Activated B cell treated with CpG ODN at 0.5 μM for 24 hours (primary cell): ENCODE measurements at regions not wholly inside any gene's neighbourhood (a gene's known extent, or its start where the extent isn't known, plus 50 kb on each side); places are given as distances from the start of the nearest gene placed in this dataset.

Experiments used
- ATAC-seq: fragments of 200-7000 bp; cut with Tn5 transposase; one replicate; pipeline ENCODE4 v1.10.0; 2021; ENCODE audit warnings: low read depth, mild to moderate bottlenecking, moderate library complexity
- CTCF ChIA-PET: fragments of 350-600 bp; sonication (Branson Sonifier 250); formaldehyde crosslinking; loops from one replicate; lab custom pipeline; 2021; ENCODE audit warnings: antibody characterized with exemption; lab: Charles Lee
- POLR2A ChIA-PET: fragments of 350-600 bp; sonication (Branson Sonifier 250); formaldehyde crosslinking; loops from one replicate; lab custom pipeline; 2021; ENCODE audit warnings: antibody characterized with exemption; lab: Charles Lee
- DNase-seq: peaks from one replicate; pipeline ENCODE4 v3.0.0; 2022
- H3K27ac Mint-ChIP-seq: one replicate; pipeline ENCODE4 v1.8.0; 2020; ENCODE audit warnings: mixed read lengths
- H3K27me3 Mint-ChIP-seq: one replicate; pipeline ENCODE4 v1.8.0; 2021; ENCODE audit warnings: mixed read lengths
- H3K36me3 Mint-ChIP-seq: one replicate; pipeline ENCODE4 v1.8.0; 2021; ENCODE audit warnings: low read depth, mixed read lengths
- H3K4me1 Mint-ChIP-seq: one replicate; pipeline ENCODE4 v1.8.0; 2021; ENCODE audit warnings: mixed read lengths
- H3K4me3 Mint-ChIP-seq: one replicate; pipeline ENCODE4 v1.8.0; 2020; ENCODE audit warnings: mild to moderate bottlenecking, mixed read lengths
- H3K9me3 Mint-ChIP-seq: one replicate; pipeline ENCODE4 v1.8.0; 2020; ENCODE audit warnings: mixed read lengths
- intact Hi-C: fragments of 100-400 bp; cut with micrococcal nuclease; formaldehyde crosslinking; loops from one replicate; pipeline ENCODE4 v1.15.1; 2024
- TF ChIP-seq, protein P1 (sequence below): fragments of 200-600 bp; IDR thresholded peaks from one replicate; pipeline ENCODE4 v1.8.0; 2022; ENCODE audit warnings: antibody characterized with exemption, mild to moderate bottlenecking

DNA sequence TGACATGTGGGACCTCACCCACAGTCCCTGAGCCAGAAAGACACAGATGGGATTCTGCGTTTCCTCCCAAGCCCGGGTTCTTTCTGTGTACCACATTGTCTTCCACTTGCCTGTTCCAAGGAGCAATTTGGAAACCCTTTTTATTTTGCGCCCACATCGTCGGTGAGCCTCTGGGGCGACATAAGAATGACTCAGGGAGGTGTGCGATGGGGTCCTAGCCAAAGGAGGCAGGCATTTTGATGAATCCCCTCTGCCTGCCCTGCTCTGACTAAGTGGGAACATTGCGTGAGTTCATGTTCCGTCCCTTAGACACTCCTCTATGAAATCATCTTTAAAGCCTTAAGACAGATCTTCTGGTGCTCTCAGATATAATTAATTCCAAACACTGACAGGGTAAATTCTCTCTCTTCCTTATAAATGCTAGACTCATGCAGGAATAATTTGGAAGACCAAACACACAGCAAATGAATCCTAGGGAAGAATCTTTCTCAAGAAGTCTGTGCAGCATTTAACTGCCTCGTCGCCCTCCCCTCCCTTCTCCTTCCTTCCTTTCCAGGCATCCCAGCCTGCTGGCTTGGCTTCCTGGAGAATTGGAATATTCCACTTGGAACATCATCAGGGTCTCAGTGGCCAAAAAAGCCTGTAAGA is 52.7 kb upstream of the FOXF1 start:
- peaks cover 3% of the 10 kb centered on the region for H3K9me3 Mint-ChIP-seq
- intact Hi-C loops: no loop called here
- DNase-seq (no peak), ATAC-seq (no peak)
- CTCF ChIA-PET: no interaction called here
- POLR2A ChIA-PET: no interaction called here
- peaks cover 21% of the 10 kb centered on the region for H3K27me3 Mint-ChIP-seq
- no peaks in the 10 kb centered on the region for H3K4me1 Mint-ChIP-seq
- no peak overlapping the region for H3K27ac Mint-ChIP-seq
- TF ChIP-seq, protein P1, sequence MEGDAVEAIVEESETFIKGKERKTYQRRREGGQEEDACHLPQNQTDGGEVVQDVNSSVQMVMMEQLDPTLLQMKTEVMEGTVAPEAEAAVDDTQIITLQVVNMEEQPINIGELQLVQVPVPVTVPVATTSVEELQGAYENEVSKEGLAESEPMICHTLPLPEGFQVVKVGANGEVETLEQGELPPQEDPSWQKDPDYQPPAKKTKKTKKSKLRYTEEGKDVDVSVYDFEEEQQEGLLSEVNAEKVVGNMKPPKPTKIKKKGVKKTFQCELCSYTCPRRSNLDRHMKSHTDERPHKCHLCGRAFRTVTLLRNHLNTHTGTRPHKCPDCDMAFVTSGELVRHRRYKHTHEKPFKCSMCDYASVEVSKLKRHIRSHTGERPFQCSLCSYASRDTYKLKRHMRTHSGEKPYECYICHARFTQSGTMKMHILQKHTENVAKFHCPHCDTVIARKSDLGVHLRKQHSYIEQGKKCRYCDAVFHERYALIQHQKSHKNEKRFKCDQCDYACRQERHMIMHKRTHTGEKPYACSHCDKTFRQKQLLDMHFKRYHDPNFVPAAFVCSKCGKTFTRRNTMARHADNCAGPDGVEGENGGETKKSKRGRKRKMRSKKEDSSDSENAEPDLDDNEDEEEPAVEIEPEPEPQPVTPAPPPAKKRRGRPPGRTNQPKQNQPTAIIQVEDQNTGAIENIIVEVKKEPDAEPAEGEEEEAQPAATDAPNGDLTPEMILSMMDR: no peak
- no peaks in the 10 kb centered on the region for H3K36me3 Mint-ChIP-seq
- H3K4me3 Mint-ChIP-seq: no peak overlapping the region

- ChIA-PET CTCF (no interaction called here), POLR2A (no interaction called here)
- intact Hi-C loops: no loop called here
- H3K27ac Mint-ChIP-seq: no peak overlapping the region
- H3K9me3 Mint-ChIP-seq: peaks cover 3% of the 10 kb centered on the region
- no peak for DNase-seq
- peaks cover 20% of the 10 kb centered on the region for H3K27me3 Mint-ChIP-seq
- H3K4me1 Mint-ChIP-seq: no peaks in the 10 kb centered on the region
- H3K4me3 Mint-ChIP-seq: no peak overlapping the region
- TF ChIP-seq, protein P1: no peak
- no peaks in the 10 kb centered on the region for H3K36me3 Mint-ChIP-seq
- ATAC-seq: no peak
These were observed 52.1 kb upstream of the FOXF1 start for GRCh38 chr16:86458149-86458777.

GRCh38 chr16:86459266-86459665 is 51.1 kb upstream of the FOXF1 start:
- H3K9me3 Mint-ChIP-seq: peaks cover 4% of the 10 kb centered on the region
- peaks cover 16% of the 10 kb centered on the region for H3K27me3 Mint-ChIP-seq
- H3K4me1 Mint-ChIP-seq: no peaks in the 10 kb centered on the region
- DNase-seq (no peak), ATAC-seq (no peak)
- intact Hi-C loops: no loop called here
- H3K27ac Mint-ChIP-seq: no peak overlapping the region
- H3K4me3 Mint-ChIP-seq: no peak overlapping the region
- TF ChIP-seq, protein P1: no peak
- ChIA-PET CTCF (no interaction called here), POLR2A (no interaction called here)
- no peaks in the 10 kb centered on the region for H3K36me3 Mint-ChIP-seq
